ENCODE measurements at regions not wholly inside any gene's neighbourhood (a gene's known extent, or its start where the extent isn't known, plus 50 kb on each side); places are given as distances from the start of the nearest gene placed in this dataset.

DNA sequence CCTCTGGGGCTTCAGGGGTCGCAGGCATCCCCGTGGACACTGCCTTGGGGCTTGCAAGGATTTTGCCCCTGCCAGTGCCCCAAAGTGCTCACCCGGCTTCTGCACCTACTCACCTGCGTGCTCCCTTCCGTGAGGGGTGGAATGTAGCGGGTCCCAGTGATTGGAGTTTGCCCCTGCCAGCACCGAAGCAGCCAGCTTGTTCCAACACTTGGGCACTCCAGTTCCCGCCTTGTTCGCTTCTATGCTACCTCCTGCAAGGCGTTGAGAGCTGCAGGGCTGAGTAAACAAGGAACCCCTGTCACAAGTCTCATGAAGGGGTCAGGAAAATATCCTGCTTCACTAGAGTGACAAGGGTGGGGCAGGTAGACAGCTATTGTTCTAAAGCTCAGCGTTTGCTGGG, 631.5 kb downstream of the EPHA4 start:
- TF ChIP-seq POLR2AphosphoS5 (IDR thresholded peaks at IDR 0.05) (no peak), POLR2A (IDR thresholded peaks at IDR 0.05) (no peak)
- TF ChIP-seq, protein P1, sequence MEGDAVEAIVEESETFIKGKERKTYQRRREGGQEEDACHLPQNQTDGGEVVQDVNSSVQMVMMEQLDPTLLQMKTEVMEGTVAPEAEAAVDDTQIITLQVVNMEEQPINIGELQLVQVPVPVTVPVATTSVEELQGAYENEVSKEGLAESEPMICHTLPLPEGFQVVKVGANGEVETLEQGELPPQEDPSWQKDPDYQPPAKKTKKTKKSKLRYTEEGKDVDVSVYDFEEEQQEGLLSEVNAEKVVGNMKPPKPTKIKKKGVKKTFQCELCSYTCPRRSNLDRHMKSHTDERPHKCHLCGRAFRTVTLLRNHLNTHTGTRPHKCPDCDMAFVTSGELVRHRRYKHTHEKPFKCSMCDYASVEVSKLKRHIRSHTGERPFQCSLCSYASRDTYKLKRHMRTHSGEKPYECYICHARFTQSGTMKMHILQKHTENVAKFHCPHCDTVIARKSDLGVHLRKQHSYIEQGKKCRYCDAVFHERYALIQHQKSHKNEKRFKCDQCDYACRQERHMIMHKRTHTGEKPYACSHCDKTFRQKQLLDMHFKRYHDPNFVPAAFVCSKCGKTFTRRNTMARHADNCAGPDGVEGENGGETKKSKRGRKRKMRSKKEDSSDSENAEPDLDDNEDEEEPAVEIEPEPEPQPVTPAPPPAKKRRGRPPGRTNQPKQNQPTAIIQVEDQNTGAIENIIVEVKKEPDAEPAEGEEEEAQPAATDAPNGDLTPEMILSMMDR (IDR thresholded peaks at IDR 0.05): no peak
